SK-N-DZ (cell line): ENCODE measurements at regions not wholly inside any gene's neighbourhood (a gene's known extent, or its start where the extent isn't known, plus 50 kb on each side); places are given as distances from the start of the nearest gene placed in this dataset.
"Not testable (repeated sequence)": the region's sequence is repeated elsewhere in the genome, so short reads cannot be mapped to it uniquely, and the experiment has no call there.

ENCODE experiments used
- DNase-seq: peaks from one replicate; pipeline ENCODE4 v3.0.0-alpha.2; 2015; ENCODE audit warnings: low spot score

DNA sequence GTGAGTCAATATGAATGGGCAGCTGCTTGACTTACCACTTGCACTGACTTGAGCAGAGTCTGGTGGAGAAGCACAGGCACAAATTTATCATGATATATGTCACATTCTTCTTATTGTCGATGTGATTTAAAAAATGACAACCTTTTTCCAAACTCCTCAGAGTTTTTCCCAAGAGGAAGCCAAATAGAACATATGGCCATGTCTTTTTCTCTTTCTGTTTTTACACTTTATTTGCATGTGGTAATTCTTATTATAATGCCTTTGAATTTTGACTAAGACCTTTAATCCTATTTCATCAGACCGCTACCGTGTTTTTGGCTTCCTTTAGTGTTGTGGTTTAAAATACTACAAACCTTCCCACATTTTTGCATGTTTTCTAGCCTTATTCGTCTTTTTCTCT lies 666.2 kb downstream of the PDCD6IP start:
- DNase-seq, result no peak

DNA sequence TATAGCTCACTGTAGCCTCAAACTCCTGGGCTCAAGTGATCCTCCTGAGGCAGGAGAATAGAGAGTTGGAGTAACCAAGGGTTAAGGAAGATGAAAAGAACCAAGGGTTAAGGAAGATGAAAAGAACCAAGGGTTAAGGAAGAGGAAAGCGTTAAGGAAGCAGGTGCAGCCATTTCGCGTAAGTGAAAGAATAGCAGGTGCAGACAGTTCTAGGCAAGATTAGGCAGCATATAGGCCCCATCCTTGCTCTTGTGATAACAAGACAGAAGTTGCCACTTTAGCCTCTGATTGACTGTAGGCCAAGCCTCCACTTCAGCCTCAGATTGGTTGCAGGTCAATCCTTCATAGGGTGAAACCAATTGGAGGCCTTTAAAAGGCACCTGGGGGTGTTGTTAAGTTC lies 677.4 kb downstream of the PDCD6IP start:
- no peak for DNase-seq

DNA sequence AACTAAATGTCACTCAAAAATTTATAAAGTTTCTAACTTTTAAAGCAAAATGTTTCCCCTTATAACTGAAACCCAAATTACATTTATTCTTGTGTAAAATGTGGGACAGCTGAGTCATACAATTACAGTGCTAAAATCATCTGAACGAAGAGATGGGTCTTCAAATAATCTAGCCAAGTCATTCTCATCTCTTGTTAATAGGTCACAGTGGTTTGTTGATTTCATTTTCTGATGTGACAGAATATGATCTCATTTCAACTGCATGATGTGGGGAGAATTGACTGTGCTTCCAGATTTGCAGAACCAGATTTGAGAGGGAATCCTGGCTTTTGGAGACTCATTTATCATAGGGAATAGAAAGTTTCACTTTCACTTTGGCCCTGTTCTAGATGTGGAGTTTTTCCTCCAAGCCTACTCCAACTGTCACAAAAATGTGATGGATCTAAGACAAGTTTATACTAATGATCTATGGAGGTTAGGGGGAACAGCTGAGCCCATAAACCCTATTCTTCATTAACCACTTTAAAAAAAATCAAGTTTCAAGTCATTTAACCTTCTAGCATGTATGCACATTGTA lies 685.0 kb downstream of the PDCD6IP start:
- DNase-seq, result no peak

DNA sequence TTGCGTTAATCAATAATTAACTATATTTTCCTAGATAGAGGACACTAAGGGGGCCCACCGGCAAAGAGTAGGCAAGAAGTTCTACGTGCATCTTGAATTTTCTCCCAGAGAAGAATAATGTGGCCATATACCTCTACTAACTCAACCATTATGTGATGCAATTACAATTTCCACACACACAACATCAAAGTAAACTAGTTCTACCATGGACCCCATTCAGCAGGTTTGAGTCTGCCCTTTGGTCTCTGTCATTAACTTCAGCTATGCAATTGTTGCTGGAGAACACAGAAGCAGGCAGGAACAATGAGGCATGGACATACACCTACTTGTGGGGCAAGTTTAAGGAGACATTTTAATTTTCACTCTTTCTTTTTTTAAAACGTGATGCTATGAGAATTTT lies 705.9 kb downstream of the PDCD6IP start:
- DNase-seq, result no peak

DNA sequence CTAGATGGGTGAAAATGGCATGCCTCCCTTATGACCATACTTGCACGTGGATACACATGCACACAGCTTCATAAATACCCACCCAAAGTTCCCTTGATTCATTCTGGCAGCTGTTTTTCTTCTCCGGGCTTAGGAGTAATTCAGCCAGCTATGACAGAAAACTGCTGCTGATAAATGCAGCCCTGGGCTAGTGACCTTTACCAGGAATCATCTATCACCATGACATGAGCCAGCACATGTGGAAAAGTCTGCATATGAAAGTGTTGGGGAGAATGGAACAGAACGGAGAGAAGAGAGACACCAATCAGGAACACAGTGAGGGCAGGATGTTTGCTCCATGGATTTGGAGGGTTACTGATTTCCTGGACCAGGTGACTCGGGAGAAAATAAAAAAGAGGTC lies 706.3 kb downstream of the PDCD6IP start:
- peak; percentile 38 for DNase-seq

DNA sequence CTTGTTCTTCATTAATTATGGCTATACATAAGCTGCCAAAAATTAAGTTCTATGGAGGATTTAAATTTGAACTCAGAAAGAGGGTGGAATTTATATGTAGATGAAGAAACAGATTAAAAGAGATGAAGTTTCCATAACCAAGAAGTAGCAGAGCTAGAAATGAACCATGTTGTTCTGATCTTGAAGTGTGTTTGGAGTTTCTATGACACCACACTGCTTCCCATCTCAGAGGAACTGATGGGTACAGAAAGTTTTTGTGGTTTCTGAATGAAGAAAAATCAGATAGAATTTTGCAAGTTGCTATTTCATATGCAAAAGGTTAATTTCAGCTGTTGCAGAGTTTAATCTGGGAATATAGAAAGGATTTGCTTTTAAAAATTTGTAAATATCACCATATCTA lies 710.3 kb downstream of the PDCD6IP start:
- DNase-seq, result no peak

DNA sequence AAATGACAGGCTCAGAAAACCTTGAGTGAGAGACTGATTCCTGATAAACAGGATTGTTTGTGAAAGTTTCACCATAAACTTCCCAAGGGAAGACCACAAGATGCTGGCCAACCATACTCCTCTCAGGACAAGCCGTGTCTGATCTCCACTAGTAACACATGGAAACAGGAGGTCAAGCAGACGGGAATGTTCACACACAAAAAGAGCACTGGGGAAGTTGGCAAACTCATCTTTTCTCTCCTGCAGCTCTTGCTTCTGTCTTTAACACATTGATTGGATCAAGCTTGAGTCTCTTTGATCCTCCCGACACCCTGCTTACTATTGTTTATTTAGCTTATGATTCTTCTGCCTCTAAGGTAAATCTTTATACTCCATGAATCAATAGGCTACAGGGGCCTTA lies 713.5 kb downstream of the PDCD6IP start:
- DNase-seq, result no peak

DNA sequence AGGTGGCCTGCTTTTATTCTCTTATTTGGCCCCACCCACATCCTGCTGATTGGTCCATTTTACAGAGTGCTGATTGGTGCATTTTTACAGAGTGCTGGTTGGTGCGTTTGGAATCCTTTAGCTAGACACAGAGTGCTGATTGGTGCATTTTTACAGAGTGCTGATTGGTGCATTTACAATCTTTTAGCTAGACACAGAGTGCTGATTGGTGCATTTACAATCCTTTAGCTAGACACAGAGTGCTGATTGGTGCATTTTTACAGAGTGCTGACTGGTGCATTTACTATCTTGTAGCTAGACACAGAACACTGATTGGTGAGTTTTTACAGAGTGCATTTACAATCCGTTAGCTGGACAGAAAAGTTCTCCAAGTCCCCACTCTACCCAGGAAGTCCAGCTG lies 720.6 kb downstream of the PDCD6IP start:
- not testable (repeated sequence) for DNase-seq

DNA sequence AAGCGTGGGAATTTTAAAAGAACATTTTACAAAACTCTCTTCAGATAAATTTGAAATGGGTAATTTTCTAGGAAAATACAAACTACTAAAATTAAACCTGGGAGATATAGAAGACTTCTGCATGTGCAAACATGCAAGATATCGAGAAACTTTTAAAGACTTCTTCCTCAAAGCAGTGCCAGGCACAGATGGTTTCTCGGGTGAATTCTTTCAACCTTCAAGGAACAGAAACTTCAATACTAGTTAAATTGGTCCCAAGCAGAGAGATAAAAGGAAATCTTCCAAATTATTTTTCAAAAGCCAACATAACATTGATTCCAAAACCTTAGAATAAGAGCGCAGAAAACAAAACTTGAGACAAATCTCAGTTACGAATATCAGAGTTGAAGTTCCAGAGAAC lies 732.7 kb downstream of the PDCD6IP start:
- no peak for DNase-seq

DNA sequence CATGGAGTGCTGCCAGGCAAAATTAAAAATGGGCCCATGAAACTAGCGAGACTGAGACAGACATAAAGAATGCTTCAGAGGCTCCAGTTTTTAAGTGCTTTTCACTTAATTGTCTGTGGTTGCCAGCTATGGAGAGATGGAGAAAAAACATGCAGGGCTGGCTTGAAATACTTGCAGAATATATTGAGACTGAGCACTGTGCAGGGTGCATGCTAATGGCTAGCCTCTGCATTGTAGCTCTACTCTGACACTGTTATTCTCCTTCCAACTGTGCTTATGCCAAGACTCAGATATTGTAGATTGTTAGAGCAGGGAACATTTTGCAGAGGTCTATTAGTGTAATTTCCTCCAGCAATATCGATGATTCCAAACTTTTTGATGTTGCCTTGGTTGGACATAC lies 735.0 kb downstream of the PDCD6IP start:
- DNase-seq, result no peak

DNA sequence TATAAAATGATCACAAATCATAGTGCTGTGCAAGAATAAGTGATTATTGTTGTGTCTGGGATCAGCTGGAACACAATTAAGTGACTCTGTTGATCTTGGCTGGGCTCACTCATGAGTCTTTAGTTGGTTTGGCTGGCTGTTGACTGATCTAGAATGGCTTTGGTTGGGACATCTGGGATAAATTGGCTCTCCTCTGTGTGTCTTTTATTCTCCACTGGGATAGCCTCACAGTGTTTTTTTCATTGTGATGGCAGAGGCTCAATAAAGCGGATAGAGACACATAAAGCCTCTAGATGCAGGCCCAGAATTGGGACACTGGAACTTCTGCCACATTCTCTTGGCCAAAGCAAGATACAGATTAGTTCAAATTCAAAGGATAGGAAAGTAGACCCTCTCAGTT lies 735.6 kb downstream of the PDCD6IP start:
- no peak for DNase-seq

DNA sequence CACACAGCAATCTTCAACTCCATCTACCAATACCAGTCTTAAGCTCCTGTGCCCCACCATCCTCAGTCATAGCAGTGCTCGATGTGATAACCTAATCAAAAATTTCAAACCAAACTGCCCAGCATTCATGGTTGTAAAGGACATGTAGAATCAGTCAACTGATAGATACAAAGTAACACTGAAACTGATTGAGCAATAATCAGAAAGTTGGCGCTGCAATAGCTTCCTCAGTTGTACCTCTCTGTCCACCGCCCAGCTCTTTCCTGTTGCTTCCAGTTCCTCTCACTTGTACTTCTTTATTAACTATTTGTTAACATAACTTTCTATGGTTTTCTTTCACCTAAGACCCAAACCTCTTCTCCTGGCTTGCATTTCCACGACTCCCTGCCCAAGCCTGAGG lies 745.7 kb downstream of the PDCD6IP start:
- no peak for DNase-seq

DNA sequence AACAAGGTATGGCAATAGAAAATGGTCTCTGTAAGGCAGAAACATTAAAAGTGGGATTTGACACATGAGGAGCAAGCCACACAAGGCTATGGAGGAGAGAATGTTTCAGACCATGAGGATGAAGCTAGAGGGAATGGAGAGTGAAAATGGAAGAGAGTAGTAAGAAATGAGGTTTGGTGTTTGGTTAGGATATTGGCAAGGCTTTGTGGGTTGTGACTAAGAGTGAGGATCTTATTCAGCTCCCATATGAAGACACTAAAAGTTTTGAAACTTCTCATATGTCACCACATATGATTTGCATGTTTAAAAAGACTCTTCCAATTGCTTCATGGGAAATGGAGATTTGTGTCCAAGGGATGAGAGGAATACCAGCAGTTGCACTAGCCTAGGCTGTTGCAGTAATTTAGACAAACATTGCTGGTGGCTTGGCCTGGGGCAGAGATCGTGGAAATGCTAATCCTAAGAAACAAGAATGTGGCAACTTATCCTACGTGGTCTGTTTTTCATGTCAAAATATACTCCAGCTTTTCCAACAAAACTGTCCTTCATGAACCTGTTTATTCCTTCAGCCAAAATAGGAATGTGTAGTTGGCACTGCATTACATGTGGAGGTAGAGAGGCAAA lies 749.0 kb downstream of the PDCD6IP start:
- DNase-seq, result no peak

DNA sequence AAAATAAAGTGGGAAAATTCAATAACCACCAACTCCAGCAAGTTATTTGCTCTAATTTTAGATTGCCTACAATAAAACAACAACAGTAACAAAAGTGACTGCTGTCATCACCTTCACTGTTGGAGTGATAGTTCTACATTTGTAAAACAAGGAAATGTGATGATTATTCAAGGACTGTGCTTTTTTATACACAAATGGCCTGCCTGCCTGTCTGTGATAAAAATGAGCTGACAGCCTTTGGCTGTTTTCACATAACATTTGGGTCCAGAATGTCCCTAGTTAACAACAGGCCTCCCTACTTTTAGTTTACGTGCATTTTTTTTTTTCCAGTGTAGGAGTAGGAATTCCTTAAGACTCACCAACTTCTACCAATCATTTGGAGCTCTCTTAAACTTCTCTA lies 768.8 kb downstream of the PDCD6IP start:
- no peak for DNase-seq

DNA sequence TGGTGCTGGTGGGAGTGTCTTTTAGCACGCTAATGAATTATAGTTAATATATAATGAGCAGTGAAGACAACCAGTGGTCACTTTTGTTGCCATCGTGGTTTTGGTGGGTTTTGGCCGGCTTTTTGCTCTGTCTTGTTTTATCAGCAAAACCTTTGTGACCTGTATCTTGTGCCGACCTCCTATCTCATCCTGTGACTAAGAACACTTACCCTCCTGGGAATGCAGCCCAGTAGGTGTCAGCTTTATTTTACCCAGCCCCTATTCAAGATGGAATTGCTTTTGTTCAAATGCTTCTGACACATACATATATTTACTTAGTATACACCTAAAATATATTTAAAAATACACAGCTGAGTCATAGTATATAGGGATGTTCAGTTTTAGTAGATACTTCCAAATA lies 770.3 kb downstream of the PDCD6IP start:
- DNase-seq, result no peak

DNA sequence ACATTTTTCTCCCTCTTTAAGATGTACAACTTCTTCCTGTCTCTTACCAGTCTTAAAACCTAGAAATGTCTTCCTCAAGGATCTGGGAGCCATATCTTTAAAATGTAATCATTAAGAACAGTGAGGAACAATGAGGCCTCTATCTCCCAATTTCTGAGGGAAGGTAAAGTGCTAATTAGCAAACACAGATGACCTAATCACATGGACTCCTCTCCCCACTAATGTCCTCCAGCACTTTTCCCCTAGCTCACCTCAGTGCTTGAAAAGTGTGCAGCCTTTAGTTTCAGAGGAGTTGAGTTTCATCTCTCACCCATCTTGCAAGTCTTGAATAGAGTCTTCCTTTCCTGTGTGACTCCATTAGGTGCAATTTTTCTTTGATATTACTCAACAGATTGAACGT lies 771.0 kb downstream of the PDCD6IP start:
- DNase-seq, result no peak

DNA sequence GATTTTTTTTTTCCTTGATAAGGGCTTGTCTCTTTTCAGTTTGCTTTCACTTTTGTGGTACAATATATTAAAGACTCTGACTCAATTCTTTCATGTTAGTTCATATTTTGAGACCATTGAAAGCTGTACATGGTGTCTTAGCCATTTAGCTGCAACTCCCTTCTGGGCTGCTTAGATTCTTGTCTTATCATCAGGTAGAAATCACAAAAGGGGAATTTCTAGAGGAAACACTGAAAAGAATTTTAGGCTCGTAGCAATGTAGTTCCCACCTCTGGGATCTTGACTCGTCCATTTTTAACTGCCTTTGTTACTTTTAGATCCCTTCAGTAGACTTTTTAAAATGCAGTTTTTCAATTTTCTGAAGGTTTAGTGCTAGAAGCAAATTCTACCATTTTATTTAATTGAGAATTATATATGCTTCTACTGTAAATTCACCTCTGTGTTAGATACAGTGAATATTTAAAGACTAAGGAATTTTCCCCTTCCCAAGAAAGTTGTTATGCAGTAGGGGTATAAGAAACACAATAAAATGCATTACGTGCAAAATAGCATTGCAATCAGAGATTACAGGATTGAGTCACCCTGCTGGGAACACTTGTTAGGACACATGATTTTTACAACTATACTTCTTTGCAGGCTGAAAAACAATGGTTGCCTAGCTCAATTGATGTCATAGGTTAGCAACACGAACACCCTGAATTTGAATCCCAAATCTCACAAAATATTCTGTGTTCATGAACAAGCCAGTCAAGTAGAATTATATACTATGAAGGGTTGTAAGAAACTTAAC lies 772.7 kb downstream of the PDCD6IP start:
- DNase-seq, result no peak

DNA sequence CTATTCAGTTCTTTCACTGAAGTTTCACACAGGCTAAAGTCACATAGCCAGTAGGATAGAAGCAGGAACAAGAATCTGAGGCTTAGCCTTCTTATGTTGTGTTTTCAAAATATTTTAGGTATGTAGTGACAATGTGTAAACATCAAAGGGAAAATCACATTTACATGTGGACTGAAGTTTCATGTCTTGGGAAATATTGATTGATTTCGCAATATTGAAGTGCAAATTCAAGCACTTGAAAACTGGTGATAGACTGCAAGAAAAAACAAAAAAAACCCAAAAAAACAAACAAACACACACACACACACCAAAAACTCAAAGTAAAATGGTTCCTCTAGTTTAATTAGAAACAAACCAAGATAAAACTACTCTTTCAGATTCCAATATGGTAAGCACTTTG lies 773.3 kb downstream of the PDCD6IP start:
- no peak for DNase-seq

DNA sequence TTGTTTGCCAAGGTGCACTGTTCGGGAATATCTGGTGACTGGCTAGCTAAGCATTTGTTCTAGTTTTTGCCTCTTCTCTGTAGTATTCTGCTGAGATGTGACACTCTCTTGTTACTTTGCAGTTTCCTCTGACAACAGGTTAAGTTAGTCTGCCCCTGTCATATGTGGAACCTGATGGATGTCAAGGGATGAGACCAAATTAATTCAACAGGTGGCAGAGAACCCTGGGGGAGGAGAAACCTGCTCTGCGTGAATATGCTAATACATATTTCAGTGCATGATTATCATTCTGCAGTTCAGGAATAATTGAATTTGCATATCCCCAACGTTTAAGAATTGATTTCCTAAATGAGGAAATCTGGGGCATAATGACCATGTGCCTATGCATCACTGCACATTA lies 777.3 kb downstream of the PDCD6IP start:
- DNase-seq, result no peak

DNA sequence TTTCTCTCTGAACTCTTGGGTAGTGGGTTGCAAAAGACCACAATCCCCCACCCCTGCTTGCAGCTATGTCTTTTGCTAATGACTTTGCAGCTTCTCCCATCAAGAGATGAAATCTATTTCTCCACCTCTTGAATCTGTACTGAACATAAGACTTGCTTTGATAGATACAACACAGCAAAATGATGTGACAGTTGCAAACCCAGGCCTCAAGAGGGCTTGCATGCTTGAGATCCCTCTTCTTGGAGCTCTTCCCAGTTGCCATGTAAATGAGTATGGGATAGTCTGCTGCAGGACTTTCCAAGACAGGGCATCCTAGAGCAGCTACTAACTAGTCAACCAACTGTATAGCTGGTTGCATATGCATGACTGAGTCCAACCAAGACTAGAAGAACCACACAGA lies 783.6 kb downstream of the PDCD6IP start:
- no peak for DNase-seq

DNA sequence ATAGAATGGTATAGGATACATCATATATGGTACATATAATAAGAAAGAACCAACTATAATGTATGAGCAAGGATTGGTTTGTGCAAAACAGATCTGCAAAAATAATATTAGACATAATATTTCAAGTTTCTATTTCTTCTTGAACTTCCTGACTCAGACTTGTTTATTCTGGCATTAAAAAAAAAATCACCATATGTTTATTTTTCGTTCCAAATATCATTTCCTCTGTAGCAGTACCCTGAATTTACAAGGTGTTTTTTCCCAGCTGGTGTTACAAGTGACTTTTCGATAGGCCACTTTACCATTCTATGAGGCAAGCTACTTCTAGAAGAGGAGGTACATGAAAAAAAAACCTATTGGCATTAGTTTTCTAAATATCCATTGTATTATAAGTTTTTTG lies 785.0 kb downstream of the PDCD6IP start:
- DNase-seq, result no peak

DNA sequence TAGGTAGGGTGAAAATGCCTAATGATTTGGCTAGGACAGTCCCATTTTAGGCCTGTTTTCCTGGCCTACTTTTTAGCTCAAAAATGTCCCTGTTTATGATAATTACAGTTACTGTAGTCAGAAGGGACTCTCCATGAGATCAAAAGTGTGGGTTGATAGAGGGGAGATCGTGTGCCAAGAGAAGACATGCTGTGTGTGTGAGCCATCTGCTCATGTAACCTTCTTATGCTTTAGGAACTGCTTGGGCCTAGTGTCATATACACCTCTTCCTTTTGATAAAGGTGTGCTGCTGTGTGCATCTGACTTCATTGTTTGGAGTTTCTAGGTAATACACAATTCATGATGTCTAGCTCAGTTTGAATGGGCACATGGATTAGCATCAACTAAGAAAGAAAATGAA lies 786.5 kb downstream of the PDCD6IP start:
- no peak for DNase-seq

DNA sequence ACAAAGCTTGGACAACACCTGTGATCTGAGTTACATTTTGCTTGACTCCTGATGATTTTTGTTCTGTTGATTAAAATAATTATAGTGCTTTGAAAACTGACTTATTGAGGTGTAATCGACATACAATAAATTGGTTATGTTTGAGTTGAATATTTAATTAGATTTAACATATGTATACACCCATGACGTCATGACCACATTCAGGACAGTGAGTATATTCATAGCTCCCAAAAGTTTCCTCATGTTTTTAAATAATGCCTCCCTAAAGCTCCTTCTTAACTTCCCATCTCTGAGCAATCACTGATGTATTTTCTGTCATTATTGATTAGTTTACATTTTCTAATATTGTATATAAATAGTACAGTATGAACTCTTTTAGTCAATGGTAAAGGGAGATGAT lies 801.2 kb downstream of the PDCD6IP start:
- DNase-seq, result no peak
